GM23338 (cell line): ENCODE measurements at regions not wholly inside any gene's neighbourhood (a gene's known extent, or its start where the extent isn't known, plus 50 kb on each side); places are given as distances from the start of the nearest gene placed in this dataset.

Source experiments
- ATAC-seq: fragments of 200-7000 bp; cut with Tn5 transposase; 3 replicates; pipeline ENCODE4 v1.9.1; 2020
- DNase-seq: peaks from one replicate; pipeline ENCODE4 v3.0.0-alpha.2; 2015; ENCODE audit warnings: low spot score
- H2AFZ ChIP-seq: fragments of 200-600 bp; sonication (generic); 2 replicates; pipeline ENCODE4 v1.8.0; 2016; ENCODE audit warnings: antibody characterized with exemption, mild to moderate bottlenecking, moderate library complexity
- H3F3A ChIP-seq: fragments of 200-600 bp; sonication (generic); replicated peaks from 2 replicates; pipeline ENCODE4 v1.8.0; 2017; ENCODE audit warnings: antibody characterized with exemption, mixed run types, low read depth
- H3K27ac ChIP-seq: fragments of 200-600 bp; sonication (generic); 2 replicates; pipeline ENCODE4 v1.6.1; 2016; ENCODE audit warnings: low read depth
- H3K27me3 ChIP-seq: fragments of 200-600 bp; sonication (generic); 2 replicates; pipeline ENCODE4 v1.8.0; 2016; ENCODE audit warnings: mild to moderate bottlenecking, mixed run types, moderate library complexity; ENCODE audit not compliant: insufficient read depth
- H3K36me3 ChIP-seq: fragments of 200-600 bp; sonication (generic); 2 replicates; pipeline ENCODE4 v1.8.0; 2016; ENCODE audit warnings: mild to moderate bottlenecking; ENCODE audit not compliant: insufficient read depth
- H3K4me1 ChIP-seq: fragments of 200-600 bp; sonication (generic); 2 replicates; pipeline ENCODE4 v1.8.0; 2016; ENCODE audit warnings: mild to moderate bottlenecking, moderate library complexity; ENCODE audit not compliant: insufficient read depth
- H3K4me2 ChIP-seq: fragments of 200-600 bp; sonication (generic); 2 replicates; pipeline ENCODE4 v1.7.1; 2017; ENCODE audit warnings: mixed run types
- H3K4me3 ChIP-seq: fragments of 200-600 bp; sonication (generic); 2 replicates; pipeline ENCODE4 v1.6.1; 2016; ENCODE audit warnings: mixed run types
- H3K79me2 ChIP-seq: fragments of 200-600 bp; sonication (generic); replicated peaks from 2 replicates; pipeline ENCODE4 v1.8.0; 2017; ENCODE audit warnings: mild to moderate bottlenecking; ENCODE audit not compliant: insufficient read depth
- H3K9me2 ChIP-seq: fragments of 200-600 bp; sonication (generic); 2 replicates; pipeline ENCODE4 v1.8.0; 2017; ENCODE audit not compliant: insufficient read depth
- H4K20me1 ChIP-seq: fragments of 200-600 bp; sonication (generic); replicated peaks from 2 replicates; pipeline ENCODE4 v1.8.0; 2017; ENCODE audit warnings: mild to moderate bottlenecking; ENCODE audit not compliant: insufficient read depth
- H3K27ac Mint-ChIP-seq: 2 replicates; pipeline ENCODE4 v1.8.0; 2020; ENCODE audit warnings: inconsistent platforms, mild to moderate bottlenecking, moderate library complexity, mixed read lengths
- H3K27me3 Mint-ChIP-seq: 3 replicates; pipeline ENCODE4 v1.8.0; 2022; ENCODE audit warnings: low read depth, mild to moderate bottlenecking, moderate library complexity, mixed read lengths, inconsistent platforms; ENCODE audit not compliant: insufficient read depth, poor library complexity
- H3K36me3 Mint-ChIP-seq: 3 replicates; pipeline ENCODE4 v1.8.0; 2021; ENCODE audit warnings: low read depth, mild to moderate bottlenecking, inconsistent platforms, moderate library complexity, mixed read lengths
- H3K4me1 Mint-ChIP-seq: 3 replicates; pipeline ENCODE4 v1.8.0; 2020; ENCODE audit warnings: mild to moderate bottlenecking, inconsistent platforms, mixed read lengths
- H3K4me3 Mint-ChIP-seq: 3 replicates; pipeline ENCODE4 v1.8.0; 2021; ENCODE audit warnings: moderate library complexity, mild to moderate bottlenecking, inconsistent platforms, mixed read lengths
- H3K9me3 Mint-ChIP-seq: 3 replicates; pipeline ENCODE4 v1.8.0; 2020; ENCODE audit warnings: moderate library complexity, mild to moderate bottlenecking, inconsistent platforms, mixed read lengths
- CREB1 ChIP-seq: fragments of 250-450 bp; sonication (Bioruptor Pico); IDR thresholded peaks from 2 replicates; pipeline ENCODE4 v1.5.0; 2020; ENCODE audit warnings: low read depth, mild to moderate bottlenecking, moderate library complexity
- EZH2 ChIP-seq: fragments of 200-600 bp; sonication (generic); IDR thresholded peaks from one replicate; pipeline ENCODE4 v1.8.0; 2017; ENCODE audit warnings: antibody characterized with exemption, mild to moderate bottlenecking, low read depth; ENCODE audit not compliant: unreplicated experiment
- EZH2phosphoT487 ChIP-seq: fragments of 200-600 bp; sonication (generic); IDR thresholded peaks from one replicate; pipeline ENCODE4 v1.8.1; 2018; ENCODE audit warnings: antibody characterized with exemption; ENCODE audit not compliant: unreplicated experiment
- JUNB ChIP-seq: IDR thresholded peaks from one replicate; pipeline ENCODE4 v1.6.1; 2016; ENCODE audit warnings: antibody characterized with exemption; ENCODE audit not compliant: unreplicated experiment
- NANOG ChIP-seq: IDR thresholded peaks from 2 replicates; pipeline ENCODE4 v1.6.1; 2016; ENCODE audit warnings: antibody characterized with exemption, borderline replicate concordance
- POLR2AphosphoS5 ChIP-seq: IDR thresholded peaks from 2 replicates; pipeline ENCODE4 v1.6.1; 2016; ENCODE audit warnings: antibody characterized with exemption, low read depth
- STAT1 ChIP-seq: IDR thresholded peaks from one replicate; pipeline ENCODE4 v1.6.1; 2016; ENCODE audit warnings: antibody characterized with exemption; ENCODE audit not compliant: unreplicated experiment
- ZNF114 ChIP-seq: fragments of 250-450 bp; sonication (Bioruptor Pico); IDR thresholded peaks from 2 replicates; pipeline ENCODE4 v1.5.0; 2020; ENCODE audit warnings: mild to moderate bottlenecking, moderate library complexity
- ZNF331 ChIP-seq: fragments of 250-450 bp; sonication (Bioruptor Pico); IDR thresholded peaks from 2 replicates; pipeline ENCODE4 v1.5.0; 2020; ENCODE audit warnings: low read depth, mild to moderate bottlenecking, moderate library complexity
- ZNF462 ChIP-seq: fragments of 250-450 bp; sonication (Bioruptor Pico); IDR thresholded peaks from 2 replicates; pipeline ENCODE4 v1.5.0; 2020; ENCODE audit warnings: mild to moderate bottlenecking, moderate library complexity

GRCh38 chr4:187934766-187935165, 60.8 kb upstream of the ZFP42 start (continued):
- no peak for TF ChIP-seq ZNF462 (CRISPR knock-in tag)

- Histone ChIP-seq H3K4me2 (no peak overlapping the region), H3K79me2 (no peaks in the 10 kb centered on the region), H3F3A (no peaks in the 10 kb centered on the region), H3K36me3 (no peaks in the 10 kb centered on the region), H3K4me3 (no peak overlapping the region), H4K20me1 (no peaks in the 10 kb centered on the region), H3K27me3 (no peaks in the 10 kb centered on the region), H3K4me1 (no peaks in the 10 kb centered on the region), H3K27ac (no peak overlapping the region), H2AFZ (peak overlapping the region; percentile 78), H3K9me2 (no peaks in the 10 kb centered on the region)
- Mint-ChIP-seq H3K27ac (no peak overlapping the region), H3K4me3 (no peak overlapping the region), H3K27me3 (peaks cover 9% of the 10 kb centered on the region), H3K9me3 (no peaks in the 10 kb centered on the region), H3K4me1 (peaks cover 5% of the 10 kb centered on the region; the same call in 2 of the 3 replicates), H3K36me3 (no peaks in the 10 kb centered on the region)
- no peak for DNase-seq
- ATAC-seq, result no peak; the same call in 2 of the 3 replicates
- TF ChIP-seq ZNF462 (CRISPR knock-in tag) (no peak), CREB1 (no peak), EZH2phosphoT487 (no peak), STAT1 (no peak), NANOG (no peak), JUNB (no peak), EZH2 (no peak), POLR2AphosphoS5 (no peak), ZNF114 (CRISPR knock-in tag) (no peak), ZNF331 (CRISPR knock-in tag) (no peak)
Measured at GRCh38 chr4:187937557-187937956, 58.0 kb upstream of the ZFP42 start.
